ENCODE measurements at regions not wholly inside any gene's neighbourhood (a gene's known extent, or its start where the extent isn't known, plus 50 kb on each side); places are given as distances from the start of the nearest gene placed in this dataset.

- DNase-seq (ENCODE audit: low read depth in 4 of 4, low spot score in 1 of 4) = no peak
Observed at GRCh38 chr3:139234491-139234890, 109.3 kb upstream of the MRPS22 start.

GRCh38 chr3:139235192-139235591, 108.6 kb upstream of the MRPS22 start:
- DNase-seq (ENCODE audit: low read depth in 4 of 4, low spot score in 1 of 4) = no peak

- DNase-seq (ENCODE audit: low read depth in 4 of 4, low spot score in 1 of 4) = no peak
Observed at GRCh38 chr3:139236336-139236735, 107.5 kb upstream of the MRPS22 start.

GRCh38 chr3:139238281-139239030, 105.4 kb upstream of the MRPS22 start:
- no peak for DNase-seq (ENCODE audit: low read depth in 4 of 4, low spot score in 1 of 4)

- DNase-seq (ENCODE audit: low read depth in 4 of 4, low spot score in 1 of 4) = no peak
Observed at GRCh38 chr3:139239550-139239949, 104.3 kb upstream of the MRPS22 start.

- DNase-seq (ENCODE audit: low read depth in 4 of 4, low spot score in 1 of 4) = no peak
Observed at GRCh38 chr3:139241783-139242182, 102.0 kb upstream of the MRPS22 start.

- no peak for DNase-seq (ENCODE audit: low read depth in 4 of 4, low spot score in 1 of 4)
Observed at GRCh38 chr3:139243710-139244109, 100.1 kb upstream of the MRPS22 start.

GRCh38 chr3:139248593-139249255, 95.1 kb upstream of the MRPS22 start:
- DNase-seq (ENCODE audit: low read depth in 4 of 4, low spot score in 1 of 4) = no peak

- DNase-seq (ENCODE audit: low read depth in 4 of 4, low spot score in 1 of 4) = no peak
Observed at GRCh38 chr3:139251529-139251928, 92.3 kb upstream of the MRPS22 start.

- no peak for DNase-seq (ENCODE audit: low read depth in 4 of 4, low spot score in 1 of 4)
Observed at GRCh38 chr3:139252719-139253118, 91.1 kb upstream of the MRPS22 start.

- no peak for DNase-seq (ENCODE audit: low read depth in 4 of 4, low spot score in 1 of 4)
Observed at GRCh38 chr3:139258276-139258675, 85.5 kb upstream of the MRPS22 start.

- DNase-seq (ENCODE audit: low read depth in 4 of 4, low spot score in 1 of 4) = no peak
Observed at GRCh38 chr3:139259398-139259797, 84.4 kb upstream of the MRPS22 start.

- no peak for DNase-seq (ENCODE audit: low read depth in 4 of 4, low spot score in 1 of 4)
Observed at GRCh38 chr3:139260041-139260486, 83.8 kb upstream of the MRPS22 start.

GRCh38 chr3:139260793-139261736, 82.8 kb upstream of the MRPS22 start:
- DNase-seq (ENCODE audit: low read depth in 4 of 4, low spot score in 1 of 4) = no peak

- DNase-seq (ENCODE audit: low read depth in 4 of 4, low spot score in 1 of 4) = no peak
Observed at GRCh38 chr3:139261754-139262586, 81.8 kb upstream of the MRPS22 start.

- no peak for DNase-seq (ENCODE audit: low read depth in 4 of 4, low spot score in 1 of 4)
Observed at GRCh38 chr3:139263798-139264197, 80.0 kb upstream of the MRPS22 start.

GRCh38 chr3:139264375-139264774, 79.4 kb upstream of the MRPS22 start:
- DNase-seq (ENCODE audit: low read depth in 4 of 4, low spot score in 1 of 4) = no peak

- no peak for DNase-seq (ENCODE audit: low read depth in 4 of 4, low spot score in 1 of 4)
Observed at GRCh38 chr3:139265131-139266016, 78.4 kb upstream of the MRPS22 start.
